Kidney (tissue), 13 donors: ENCODE measurements at regions not wholly inside any gene's neighbourhood (a gene's known extent, or its start where the extent isn't known, plus 50 kb on each side); places are given as distances from the start of the nearest gene placed in this dataset.
A peak's percentile ranks its signal among the peaks of the same experiment; 100 is the strongest.

Experiments used
- DNase-seq, 5 donors: peaks; one replicate each; pipeline ENCODE4 v3.0.0-alpha.2; 2013 to 2020
- FAIRE-seq: peaks from 2 replicates; lab custom pipeline; 2012; peaks lifted over from hg19 to GRCh38; lab: Jason Lieb, UNC
- H3K27ac ChIP-seq, 2 donors: one replicate each; pipeline ENCODE4 v1.7.0; 2013; ENCODE audit warnings: low read depth in 2 of 2, low read length in 2 of 2, inconsistent platforms in 1 of 2
- H3K27me3 ChIP-seq: one replicate; pipeline ENCODE4 v1.7.1; 2013; ENCODE audit warnings: low read length, inconsistent platforms; ENCODE audit not compliant: control insufficient read depth, insufficient read depth
- H3K36me3 ChIP-seq, 3 donors: one replicate each; pipeline versions ENCODE4 v1.7.0 to v1.7.1; 2013; ENCODE audit warnings: low read length in 3 of 3, control low read depth in 1 of 3, inconsistent platforms in 1 of 3; ENCODE audit not compliant: insufficient read depth in 3 of 3, control insufficient read depth in 2 of 3
- H3K4me1 ChIP-seq, 3 donors: one replicate each; pipeline versions ENCODE4 v1.7.0 to v1.7.1; 2013; ENCODE audit warnings: low read length in 3 of 3, inconsistent platforms in 1 of 3, low read depth in 1 of 3; ENCODE audit not compliant: control insufficient read depth in 2 of 3, insufficient read depth in 2 of 3
- H3K4me3 ChIP-seq, 3 donors: one replicate each; pipeline versions ENCODE4 v1.7.0 to v1.8.1; 2013; ENCODE audit warnings: low read length in 3 of 3, control low read depth in 1 of 3, inconsistent platforms in 1 of 3
- H3K9ac ChIP-seq, 3 donors: one replicate each; pipeline versions ENCODE4 v1.7.0 to v1.7.1; 2013; ENCODE audit warnings: low read length in 3 of 3, control low read depth in 1 of 3, inconsistent platforms in 1 of 3
- H3K9me3 ChIP-seq, 3 donors: one replicate each; pipeline versions ENCODE4 v1.7.0 to v1.7.1; 2013; ENCODE audit warnings: low read length in 3 of 3, control low read depth in 1 of 3, inconsistent platforms in 1 of 3; ENCODE audit not compliant: control insufficient read depth in 2 of 3, insufficient read depth in 1 of 3
- intact Hi-C: fragments of 100-400 bp; cut with DNase I; formaldehyde crosslinking; loops from one replicate; pipeline ENCODE4 v1.11.1; 2022
- TF ChIP-seq, protein P1 (sequence below): IDR thresholded peaks from 3 replicates; pipeline ENCODE4 v1.5.1; 2012; ENCODE audit warnings: mild to moderate bottlenecking, moderate library complexity, borderline replicate concordance; ENCODE audit not compliant: insufficient read depth; ENCODE audit errors: extremely low read depth
- donor health status: control.
- donor health status: control.
- donor health status: control.
- donor health status: control.
- donor health status: control.
- donor health status: DM: yes; HTN: yes; CAD: no.
- donor health status: Normal renal cell carcinoma (clear cell type).

DNA sequence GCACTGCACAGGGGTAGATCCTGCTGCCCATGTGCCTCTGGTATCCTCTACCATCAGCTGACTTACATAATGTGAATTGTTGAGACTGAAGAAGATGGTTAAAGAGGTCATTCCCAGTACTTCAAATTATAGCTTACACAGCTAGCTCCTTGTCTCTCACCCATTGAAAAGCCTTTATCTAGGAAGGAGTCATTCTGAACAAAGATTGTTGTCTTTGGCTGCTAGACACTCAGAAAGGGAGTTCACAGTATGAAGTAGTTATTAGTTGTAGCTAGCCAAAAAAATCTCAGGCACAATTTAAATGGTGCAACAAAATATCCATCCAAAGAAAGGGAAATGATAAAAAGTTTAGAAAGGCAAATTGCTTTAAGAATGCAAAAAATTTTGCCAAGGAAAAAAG is 102.0 kb upstream of the NREP start:
- Histone ChIP-seq H3K36me3 (no peaks in the 10 kb centered on the region), H3K27me3 (no peaks in the 10 kb centered on the region), H3K9ac (no peak overlapping the region), H3K27ac (no peak overlapping the region), H3K4me1 (no peaks in the 10 kb centered on the region), H3K9me3 (no peaks in the 10 kb centered on the region), H3K4me3 (no peak overlapping the region)
- no peak for FAIRE-seq
- intact Hi-C loops, result no loop called here
- TF ChIP-seq, protein P1, sequence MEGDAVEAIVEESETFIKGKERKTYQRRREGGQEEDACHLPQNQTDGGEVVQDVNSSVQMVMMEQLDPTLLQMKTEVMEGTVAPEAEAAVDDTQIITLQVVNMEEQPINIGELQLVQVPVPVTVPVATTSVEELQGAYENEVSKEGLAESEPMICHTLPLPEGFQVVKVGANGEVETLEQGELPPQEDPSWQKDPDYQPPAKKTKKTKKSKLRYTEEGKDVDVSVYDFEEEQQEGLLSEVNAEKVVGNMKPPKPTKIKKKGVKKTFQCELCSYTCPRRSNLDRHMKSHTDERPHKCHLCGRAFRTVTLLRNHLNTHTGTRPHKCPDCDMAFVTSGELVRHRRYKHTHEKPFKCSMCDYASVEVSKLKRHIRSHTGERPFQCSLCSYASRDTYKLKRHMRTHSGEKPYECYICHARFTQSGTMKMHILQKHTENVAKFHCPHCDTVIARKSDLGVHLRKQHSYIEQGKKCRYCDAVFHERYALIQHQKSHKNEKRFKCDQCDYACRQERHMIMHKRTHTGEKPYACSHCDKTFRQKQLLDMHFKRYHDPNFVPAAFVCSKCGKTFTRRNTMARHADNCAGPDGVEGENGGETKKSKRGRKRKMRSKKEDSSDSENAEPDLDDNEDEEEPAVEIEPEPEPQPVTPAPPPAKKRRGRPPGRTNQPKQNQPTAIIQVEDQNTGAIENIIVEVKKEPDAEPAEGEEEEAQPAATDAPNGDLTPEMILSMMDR, result no peak
- DNase-seq, result peak in 2 of 5 donors; percentile 19 to 49

- Histone ChIP-seq H3K27ac (no peak overlapping the region), H3K9ac (no peak overlapping the region), H3K4me1 (no peaks in the 10 kb centered on the region), H3K9me3 (no peaks in the 10 kb centered on the region), H3K4me3 (no peak overlapping the region), H3K27me3 (no peaks in the 10 kb centered on the region), H3K36me3 (no peaks in the 10 kb centered on the region)
- FAIRE-seq (no peak), DNase-seq (no peak)
- intact Hi-C loops, result no loop called here
- TF ChIP-seq, protein P1, result no peak
These were observed 100.6 kb upstream of the NREP start for GRCh38 chr5:111857623-111858022.

GRCh38 chr5:111856876-111857466 is 100.0 kb upstream of the NREP start:
- Histone ChIP-seq H3K36me3 (no peaks in the 10 kb centered on the region), H3K9ac (no peak overlapping the region), H3K4me3 (no peak overlapping the region), H3K4me1 (no peaks in the 10 kb centered on the region), H3K27me3 (no peaks in the 10 kb centered on the region), H3K27ac (no peak overlapping the region), H3K9me3 (no peaks in the 10 kb centered on the region)
- DNase-seq (peak in 1 of 5 donors; percentile 18), FAIRE-seq (no peak)
- intact Hi-C loops, result no loop called here
- TF ChIP-seq, protein P1, result no peak

DNA sequence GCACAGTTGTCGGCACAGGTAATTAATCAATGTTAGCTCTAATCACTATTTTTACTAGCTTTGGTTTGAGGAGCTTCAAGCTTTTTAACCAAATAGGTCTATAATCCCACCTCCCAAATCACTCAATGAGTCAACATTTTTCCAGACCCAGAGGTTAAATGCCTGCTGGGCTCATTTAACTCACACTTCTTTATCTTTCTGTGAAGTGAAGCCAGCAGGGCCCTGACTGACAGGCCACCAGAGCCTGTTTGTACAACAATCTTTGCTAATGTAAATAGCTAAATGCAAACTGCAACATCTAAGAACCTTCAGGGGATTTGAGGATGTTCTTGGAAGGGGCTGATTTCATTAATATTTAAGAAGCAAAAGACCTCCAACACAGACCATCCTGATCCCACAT is 98.4 kb upstream of the NREP start:
- no peaks in the 10 kb centered on the region for H3K4me1 ChIP-seq
- peak in 2 of 5 donors; percentile 17 to 38 for DNase-seq
- no peak for FAIRE-seq

More for the DNA sequence above, 98.4 kb upstream of the NREP start:
- Histone ChIP-seq H3K36me3 (no peaks in the 10 kb centered on the region), H3K9me3 (no peaks in the 10 kb centered on the region), H3K27ac (no peak overlapping the region), H3K27me3 (no peaks in the 10 kb centered on the region), H3K4me3 (no peak overlapping the region), H3K9ac (no peak overlapping the region)
- intact Hi-C loops, result no loop called here
- TF ChIP-seq, protein P1, result no peak
